Panc1 (cell line): ENCODE measurements at regions not wholly inside any gene's neighbourhood (a gene's known extent, or its start where the extent isn't known, plus 50 kb on each side); places are given as distances from the start of the nearest gene placed in this dataset.

Source experiments
- ATAC-seq: fragments of 200-7000 bp; cut with Tn5 transposase; 2 replicates; pipeline ENCODE4 v1.9.1; 2020; ENCODE audit warnings: mild to moderate bottlenecking, moderate library complexity
- BruUV-seq: library from RNA; stranded (reverse); fragments of 400-500 nt; replicated peaks from 2 replicates; lab custom pipeline; 2021; lab: Mats Ljungman, UMichigan
- CTCF ChIA-PET: fragments of 300-600 bp; sonication (Branson Sonifier 250); formaldehyde crosslinking; loops from one replicate; lab custom pipeline; 2022; ENCODE audit warnings: antibody characterized with exemption; lab: Charles Lee
- POLR2A ChIA-PET: fragments of 300-600 bp; sonication (Branson Sonifier 250); formaldehyde crosslinking; loops from one replicate; lab custom pipeline; 2022; ENCODE audit warnings: antibody characterized with exemption; lab: Charles Lee
- DNase-seq: peaks from one replicate; pipeline ENCODE4 v3.0.0-alpha.2; 2010; ENCODE audit warnings: low read depth, low spot score
- H3K27ac ChIP-seq: 2 replicates; pipeline ENCODE4 v1.5.1; 2011; ENCODE audit warnings: mild to moderate bottlenecking, low read length, inconsistent platforms
- H3K27me3 ChIP-seq: fragments of 200-500 bp; sonication (Bioruptor generic); 2 replicates; pipeline ENCODE4 v1.6.0; 2014; ENCODE audit warnings: low read length, inconsistent platforms; ENCODE audit not compliant: control insufficient read depth, insufficient read depth
- H3K36me3 ChIP-seq: fragments of 200-500 bp; sonication (Bioruptor generic); 2 replicates; pipeline ENCODE4 v1.5.1; 2014; ENCODE audit warnings: inconsistent platforms, mild to moderate bottlenecking, low read length, moderate library complexity; ENCODE audit not compliant: control insufficient read depth, insufficient read depth
- H3K4me1 ChIP-seq: 2 replicates; pipeline ENCODE4 v1.5.1; 2011; ENCODE audit warnings: inconsistent platforms, mild to moderate bottlenecking, low read length, moderate library complexity; ENCODE audit not compliant: control insufficient read depth, insufficient read depth
- H3K4me3 ChIP-seq, 2 experiments: 2 replicates each; pipeline ENCODE4 v1.5.1; 2011 to 2012; ENCODE audit warnings: low read depth in 2 of 2, low read length in 2 of 2, mild to moderate bottlenecking in 2 of 2, inconsistent platforms in 1 of 2, moderate library complexity in 1 of 2
- H3K9me3 ChIP-seq: fragments of 200-500 bp; sonication (Bioruptor generic); 2 replicates; pipeline ENCODE4 v1.5.1; 2014; ENCODE audit warnings: low read depth, mild to moderate bottlenecking, inconsistent platforms, low read length, moderate library complexity; ENCODE audit not compliant: control insufficient read depth, insufficient read depth
- POLR2AphosphoS5 ChIP-seq: IDR thresholded peaks from 2 replicates; pipeline ENCODE4 v1.6.1; 2012; ENCODE audit warnings: mild to moderate bottlenecking, low read depth, low read length, moderate library complexity
- REST ChIP-seq, 2 experiments: IDR thresholded peaks; 2 replicates each; pipeline ENCODE4 v1.6.1; 2011 to 2012; ENCODE audit warnings: low read depth in 2 of 2, control low read depth in 1 of 2, low read length in 1 of 2, mild to moderate bottlenecking in 1 of 2, moderate library complexity in 1 of 2; ENCODE audit not compliant: insufficient read depth in 1 of 2
- SIN3A ChIP-seq: IDR thresholded peaks from 2 replicates; pipeline ENCODE4 v1.6.1; 2012; ENCODE audit warnings: low read depth, mild to moderate bottlenecking, low read length, moderate library complexity, borderline replicate concordance; ENCODE audit not compliant: insufficient read depth
- TCF7L2 ChIP-seq: IDR thresholded peaks from 2 replicates; pipeline ENCODE4 v1.6.1; 2011; ENCODE audit warnings: mild to moderate bottlenecking, low read depth, low read length, inconsistent platforms
- in situ Hi-C: cut with HindIII; loops from 2 replicates; pipeline ENCODE4 v1.10.0; 2016; ENCODE audit warnings: low sequenced_read_pairs, low pct_unique_long_range_greater_than_20kb
- intact Hi-C: fragments of 100-400 bp; cut with micrococcal nuclease; formaldehyde crosslinking; loops from one replicate; pipeline ENCODE4 v1.10.0; 2022; ENCODE audit not compliant: unreplicated experiment
- TF ChIP-seq, protein P1 (sequence below): fragments of 450-650 bp; IDR thresholded peaks from 2 replicates; pipeline ENCODE4 v1.5.1; 2017; ENCODE audit warnings: mild to moderate bottlenecking

GRCh38 chr13:80830431-80830830 lies 489.5 kb upstream of the SPRY2 start:
- Histone ChIP-seq H3K27ac (no peak overlapping the region), H3K9me3 (0 out of 2 replicates have a peak, but pooled peaks cover 3% of the 10 kb centered on the region), H3K36me3 (no peaks in the 10 kb centered on the region), H3K4me1 (no peaks in the 10 kb centered on the region), H3K27me3 (no peaks in the 10 kb centered on the region), H3K4me3 (no peak overlapping the region)
- ATAC-seq (no peak), DNase-seq (no peak)
- CTCF ChIA-PET: no interaction called here
- no TSS peak for BruUV-seq
- POLR2A ChIA-PET: no interaction called here
- intact Hi-C loops (no loop called here), in situ Hi-C loops (no loop called here)
- TF ChIP-seq SIN3A (no peak), POLR2AphosphoS5 (no peak), TCF7L2 (no peak), REST (IDR thresholded peaks at IDR 0.05; ENCODE audit: insufficient read depth in 1 of 2, low read depth in 2 of 2, low read length in 1 of 2) (no peak)
- TF ChIP-seq, protein P1, sequence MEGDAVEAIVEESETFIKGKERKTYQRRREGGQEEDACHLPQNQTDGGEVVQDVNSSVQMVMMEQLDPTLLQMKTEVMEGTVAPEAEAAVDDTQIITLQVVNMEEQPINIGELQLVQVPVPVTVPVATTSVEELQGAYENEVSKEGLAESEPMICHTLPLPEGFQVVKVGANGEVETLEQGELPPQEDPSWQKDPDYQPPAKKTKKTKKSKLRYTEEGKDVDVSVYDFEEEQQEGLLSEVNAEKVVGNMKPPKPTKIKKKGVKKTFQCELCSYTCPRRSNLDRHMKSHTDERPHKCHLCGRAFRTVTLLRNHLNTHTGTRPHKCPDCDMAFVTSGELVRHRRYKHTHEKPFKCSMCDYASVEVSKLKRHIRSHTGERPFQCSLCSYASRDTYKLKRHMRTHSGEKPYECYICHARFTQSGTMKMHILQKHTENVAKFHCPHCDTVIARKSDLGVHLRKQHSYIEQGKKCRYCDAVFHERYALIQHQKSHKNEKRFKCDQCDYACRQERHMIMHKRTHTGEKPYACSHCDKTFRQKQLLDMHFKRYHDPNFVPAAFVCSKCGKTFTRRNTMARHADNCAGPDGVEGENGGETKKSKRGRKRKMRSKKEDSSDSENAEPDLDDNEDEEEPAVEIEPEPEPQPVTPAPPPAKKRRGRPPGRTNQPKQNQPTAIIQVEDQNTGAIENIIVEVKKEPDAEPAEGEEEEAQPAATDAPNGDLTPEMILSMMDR: no peak

GRCh38 chr13:80828759-80829158 lies 487.8 kb upstream of the SPRY2 start:
- ATAC-seq (no peak), DNase-seq (no peak)
- H3K9me3 ChIP-seq: 0 out of 2 replicates have a peak, but pooled peaks cover 3% of the 10 kb centered on the region
- no peak overlapping the region for H3K27ac ChIP-seq
- no peaks in the 10 kb centered on the region for H3K36me3 ChIP-seq
- H3K4me3 ChIP-seq: no peak overlapping the region
- H3K27me3 ChIP-seq: no peaks in the 10 kb centered on the region
- POLR2A ChIA-PET: no interaction called here
- BruUV-seq: no TSS peak
- intact Hi-C loops (no loop called here), in situ Hi-C loops (no loop called here)
- TF ChIP-seq, protein P1: no peak
- TF ChIP-seq SIN3A: no peak
- TF ChIP-seq POLR2AphosphoS5: no peak
- H3K4me1 ChIP-seq: no peaks in the 10 kb centered on the region
- CTCF ChIA-PET: no interaction called here
